ENCODE measurements at regions not wholly inside any gene's neighbourhood (a gene's known extent, or its start where the extent isn't known, plus 50 kb on each side); places are given as distances from the start of the nearest gene placed in this dataset.
A peak's percentile ranks its signal among the peaks of the same experiment; 100 is the strongest.
"Not testable (repeated sequence)": the region's sequence is repeated elsewhere in the genome, so short reads cannot be mapped to it uniquely, and the experiment has no call there.

DNA sequence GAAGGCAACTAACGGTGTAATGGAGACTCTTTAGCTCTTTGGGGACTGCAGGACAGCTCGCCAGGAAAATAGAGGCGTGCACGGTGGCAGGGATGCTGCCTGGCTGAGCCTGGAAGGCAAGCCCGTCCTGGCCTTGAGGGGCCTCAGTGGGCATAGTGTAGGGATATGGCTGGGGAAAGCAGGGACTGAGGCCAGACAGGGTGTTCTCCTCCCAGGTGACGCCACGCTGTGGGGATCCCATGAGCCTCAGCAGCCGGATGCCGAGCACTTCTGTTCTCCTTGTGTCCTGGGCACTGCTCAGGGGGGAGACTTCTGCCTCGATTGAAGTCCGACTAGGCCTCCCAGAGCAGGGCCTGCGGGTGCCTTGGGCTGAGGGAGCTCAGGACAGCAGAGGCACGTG, 89.2 kb downstream of the NPIPB11 start:
- FAIRE-seq (no peak), DNase-seq (ENCODE audit: insufficient read length) (no peak)
- TF ChIP-seq TAF1 (IDR thresholded peaks at IDR 0.05; ENCODE audit: borderline replicate concordance, low read depth, low read length) (no peak), POLR2AphosphoS5 (IDR thresholded peaks at IDR 0.05; ENCODE audit: low read depth, low read length) (no peak), POLR2A (IDR thresholded peaks at IDR 0.05; ENCODE audit: low read depth, low read length) (no peak)

DNA sequence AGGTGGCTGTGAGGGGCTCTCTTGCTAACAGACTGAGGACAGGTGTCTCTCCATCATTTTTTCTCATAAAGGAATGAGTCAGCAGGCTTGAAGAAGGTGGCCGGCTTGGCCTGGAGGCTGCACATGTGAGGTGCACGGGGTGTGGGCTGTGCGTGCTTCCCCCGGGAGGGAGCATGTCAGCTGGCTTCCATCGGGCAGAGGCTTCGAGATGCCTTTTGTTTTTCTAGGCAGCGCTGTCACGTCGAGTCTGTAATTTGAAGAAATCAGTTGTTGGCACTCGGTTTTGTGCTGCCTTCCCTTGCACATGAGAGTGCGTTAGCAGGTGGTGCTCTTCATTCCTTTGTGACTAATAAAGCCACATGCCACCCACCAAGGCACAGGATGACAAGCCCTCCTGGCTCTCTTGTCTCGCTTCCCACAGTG, 89.7 kb downstream of the NPIPB11 start:
- no peak for FAIRE-seq
- DNase-seq (ENCODE audit: insufficient read length), result no peak
- TF ChIP-seq POLR2A (IDR thresholded peaks at IDR 0.05; ENCODE audit: low read depth, low read length), result no peak
- TF ChIP-seq TAF1 (IDR thresholded peaks at IDR 0.05; ENCODE audit: borderline replicate concordance, low read depth, low read length), result no peak
- TF ChIP-seq POLR2AphosphoS5 (IDR thresholded peaks at IDR 0.05; ENCODE audit: low read depth, low read length), result no peak

DNA sequence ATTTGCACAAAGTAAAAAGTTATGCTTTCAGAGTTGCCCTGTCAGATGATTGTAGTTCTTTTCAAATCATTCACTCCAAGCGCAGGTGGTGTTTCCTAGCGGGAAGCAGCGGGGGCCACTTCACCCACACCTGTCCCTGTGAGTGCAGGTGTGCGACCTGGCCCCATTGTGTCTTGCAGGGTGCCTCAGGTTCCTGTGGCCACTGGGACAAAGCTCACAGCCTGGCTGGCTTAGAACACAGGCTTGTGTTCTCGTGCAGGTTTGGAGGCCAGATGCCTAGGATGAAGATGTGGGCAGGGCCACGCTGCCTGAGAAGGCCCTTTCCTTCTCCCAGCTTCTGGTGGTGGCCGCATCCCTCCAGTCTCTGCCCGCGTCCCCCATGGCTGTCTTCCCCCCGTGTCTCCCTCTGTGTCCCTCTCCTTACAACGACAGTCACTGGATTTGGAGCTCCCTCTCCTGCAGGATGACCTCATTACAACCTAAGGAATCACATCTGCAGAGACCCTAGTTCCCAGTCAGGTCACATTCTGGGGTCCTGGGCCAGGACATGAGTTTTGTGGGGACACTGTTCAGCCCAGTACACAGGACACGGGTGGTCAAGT, 90.5 kb downstream of the NPIPB11 start:
- no peak for DNase-seq (ENCODE audit: insufficient read length)
- no peak for TF ChIP-seq POLR2A (IDR thresholded peaks at IDR 0.05; ENCODE audit: low read depth, low read length)
- no peak for TF ChIP-seq POLR2AphosphoS5 (IDR thresholded peaks at IDR 0.05; ENCODE audit: low read depth, low read length)
- no peak for TF ChIP-seq TAF1 (IDR thresholded peaks at IDR 0.05; ENCODE audit: borderline replicate concordance, low read depth, low read length)
- no peak for FAIRE-seq

DNA sequence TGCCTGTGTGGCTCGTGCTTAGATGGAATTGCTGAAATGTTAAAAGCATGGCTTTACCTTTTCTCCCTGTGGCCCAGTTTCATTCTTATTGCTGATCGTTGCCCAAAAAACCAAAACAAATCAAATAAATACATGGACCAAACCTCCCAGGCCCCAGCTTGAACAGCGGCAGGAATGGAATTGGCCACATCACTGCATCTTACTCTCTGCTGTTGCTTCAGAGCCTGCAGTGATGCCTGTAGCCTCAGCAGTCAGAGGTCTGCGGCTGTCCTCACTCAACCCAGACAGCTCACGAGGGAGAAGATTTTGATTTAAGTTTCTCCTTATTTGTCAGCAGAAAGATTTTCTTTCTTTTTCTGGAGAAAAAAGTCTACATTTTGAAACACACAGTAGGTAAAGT, 91.5 kb downstream of the NPIPB11 start:
- DNase-seq (ENCODE audit: insufficient read length) (no peak), FAIRE-seq (no peak)
- no peak for TF ChIP-seq POLR2A (IDR thresholded peaks at IDR 0.05; ENCODE audit: low read depth, low read length)

DNA sequence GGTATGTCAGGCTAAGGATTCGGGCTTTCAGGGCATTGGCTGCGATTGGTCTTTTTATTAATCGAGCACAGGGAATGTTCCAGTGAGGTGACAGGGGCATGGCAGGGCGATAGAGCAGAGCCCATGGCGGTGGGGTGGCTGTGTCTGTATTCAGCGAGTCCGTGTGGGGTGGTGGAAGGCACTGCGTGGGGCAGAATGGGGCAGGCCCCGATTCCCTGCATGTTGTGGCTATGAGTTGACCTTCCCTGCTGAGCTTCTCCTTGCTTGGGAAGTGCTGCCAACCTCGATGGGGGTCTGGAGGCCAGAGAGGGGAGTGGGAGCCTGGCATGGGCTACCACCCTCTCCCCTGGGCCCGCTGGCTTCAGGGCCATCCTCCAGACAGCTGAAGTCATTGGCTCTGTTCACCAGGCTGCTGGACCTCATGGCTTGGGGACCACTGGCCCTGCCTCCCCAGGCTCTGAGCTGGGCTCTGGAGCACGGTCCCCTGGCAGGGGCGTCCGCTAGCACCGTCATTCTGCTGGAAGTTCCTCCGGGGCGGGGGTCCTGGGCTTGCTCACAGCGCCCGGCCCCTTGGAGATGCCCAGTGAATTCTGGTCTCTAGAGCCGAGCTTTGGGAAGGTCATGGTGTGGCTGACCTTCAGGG, 92.1 kb downstream of the NPIPB11 start:
- FAIRE-seq, result peak; percentile 36
- no peak for DNase-seq (ENCODE audit: insufficient read length)

DNA sequence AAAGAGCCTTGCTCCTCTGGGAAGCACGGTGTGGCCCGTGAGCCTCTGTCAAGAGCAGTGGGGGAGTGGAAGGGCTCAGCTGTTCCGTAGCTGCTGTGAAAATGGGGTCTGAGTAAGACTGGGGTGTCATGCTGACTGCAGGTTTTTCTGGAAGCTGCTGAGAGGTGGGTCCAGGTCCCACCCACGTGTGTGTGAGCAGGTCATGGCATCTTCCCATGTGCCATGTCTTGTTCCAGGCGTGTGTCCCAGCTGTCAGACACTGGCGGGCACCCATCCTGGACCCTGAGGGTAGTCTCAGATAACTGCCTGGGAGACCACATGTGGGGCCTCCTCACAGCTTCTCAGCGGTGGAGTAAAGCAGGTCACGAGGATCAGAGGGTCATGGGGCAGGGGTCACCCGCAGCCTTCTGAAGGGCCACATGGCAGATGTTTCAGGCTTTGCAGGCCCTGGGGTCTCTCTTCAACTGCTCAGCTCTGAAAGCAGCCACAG, 92.9 kb downstream of the NPIPB11 start:
- DNase-seq (ENCODE audit: insufficient read length) (no peak), FAIRE-seq (no peak)
- TF ChIP-seq TAF1 (IDR thresholded peaks at IDR 0.05; ENCODE audit: borderline replicate concordance, low read depth, low read length) (no peak), POLR2AphosphoS5 (IDR thresholded peaks at IDR 0.05; ENCODE audit: low read depth, low read length) (no peak), POLR2A (IDR thresholded peaks at IDR 0.05; ENCODE audit: low read depth, low read length) (no peak)

More for the DNA sequence above, 92.1 kb downstream of the NPIPB11 start:
- TF ChIP-seq POLR2AphosphoS5 (IDR thresholded peaks at IDR 0.05; ENCODE audit: low read depth, low read length), result no peak
- no peak for TF ChIP-seq TAF1 (IDR thresholded peaks at IDR 0.05; ENCODE audit: borderline replicate concordance, low read depth, low read length)
- no peak for TF ChIP-seq POLR2A (IDR thresholded peaks at IDR 0.05; ENCODE audit: low read depth, low read length)

DNA sequence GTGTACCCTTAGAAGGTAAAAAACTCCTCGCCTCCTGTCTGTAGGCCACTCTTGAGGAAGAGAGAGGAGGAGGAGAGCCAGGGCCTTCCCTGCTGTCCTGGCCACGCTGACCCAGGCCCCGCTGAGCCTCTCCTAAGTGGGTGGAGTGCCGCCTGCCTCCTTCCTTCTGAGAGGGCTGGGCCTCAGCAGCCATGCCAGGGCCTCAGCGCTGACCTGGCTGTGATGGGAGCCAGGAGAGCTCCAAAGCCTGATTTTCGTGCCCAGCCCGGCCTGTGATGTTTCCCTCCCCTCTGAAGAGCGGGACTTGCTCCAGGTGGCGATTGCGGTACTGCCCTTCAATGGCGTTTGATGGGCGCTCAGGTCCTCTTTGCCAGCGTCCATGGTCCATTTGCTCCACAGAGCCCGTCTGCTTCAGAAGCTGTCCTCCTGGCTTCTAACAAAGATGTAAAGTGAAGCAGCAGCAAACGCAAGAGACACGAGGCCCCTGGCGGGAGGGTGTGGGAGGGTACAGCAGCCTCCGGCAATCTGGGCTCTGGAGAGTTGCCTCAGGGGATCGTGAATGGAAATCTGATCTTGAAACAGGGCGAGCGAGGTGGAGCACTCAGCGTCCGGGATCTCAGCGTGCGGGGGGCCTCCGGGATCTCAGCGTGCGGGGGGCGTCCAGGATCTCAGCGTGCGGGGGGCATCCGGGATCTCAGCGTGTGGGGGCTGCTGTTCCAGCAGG, 93.5 kb downstream of the NPIPB11 start:
- FAIRE-seq (peak; percentile 36), DNase-seq (ENCODE audit: insufficient read length) (no peak)
- TF ChIP-seq POLR2AphosphoS5 (IDR thresholded peaks at IDR 0.05; ENCODE audit: low read depth, low read length), result no peak
- no peak for TF ChIP-seq TAF1 (IDR thresholded peaks at IDR 0.05; ENCODE audit: borderline replicate concordance, low read depth, low read length)
- no peak for TF ChIP-seq POLR2A (IDR thresholded peaks at IDR 0.05; ENCODE audit: low read depth, low read length)

DNA sequence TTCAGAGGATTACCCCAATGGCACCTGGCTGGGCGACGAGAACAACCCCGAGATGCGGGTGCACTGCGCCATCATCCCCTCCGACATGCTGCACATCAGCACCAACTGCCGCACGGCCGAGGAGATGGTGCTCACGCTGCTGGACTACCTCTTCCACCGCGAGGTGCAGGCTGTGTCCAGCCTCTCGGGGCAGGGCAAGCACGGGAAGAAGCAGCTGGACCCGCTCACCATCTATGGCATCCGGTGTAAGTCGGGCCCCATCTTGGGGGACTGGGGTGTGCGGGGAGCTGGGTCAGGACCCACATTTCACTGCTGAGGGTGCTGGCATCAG, 94.2 kb downstream of the NPIPB11 start:
- DNase-seq (ENCODE audit: insufficient read length); FAIRE-seq: not testable (repeated sequence)

DNA sequence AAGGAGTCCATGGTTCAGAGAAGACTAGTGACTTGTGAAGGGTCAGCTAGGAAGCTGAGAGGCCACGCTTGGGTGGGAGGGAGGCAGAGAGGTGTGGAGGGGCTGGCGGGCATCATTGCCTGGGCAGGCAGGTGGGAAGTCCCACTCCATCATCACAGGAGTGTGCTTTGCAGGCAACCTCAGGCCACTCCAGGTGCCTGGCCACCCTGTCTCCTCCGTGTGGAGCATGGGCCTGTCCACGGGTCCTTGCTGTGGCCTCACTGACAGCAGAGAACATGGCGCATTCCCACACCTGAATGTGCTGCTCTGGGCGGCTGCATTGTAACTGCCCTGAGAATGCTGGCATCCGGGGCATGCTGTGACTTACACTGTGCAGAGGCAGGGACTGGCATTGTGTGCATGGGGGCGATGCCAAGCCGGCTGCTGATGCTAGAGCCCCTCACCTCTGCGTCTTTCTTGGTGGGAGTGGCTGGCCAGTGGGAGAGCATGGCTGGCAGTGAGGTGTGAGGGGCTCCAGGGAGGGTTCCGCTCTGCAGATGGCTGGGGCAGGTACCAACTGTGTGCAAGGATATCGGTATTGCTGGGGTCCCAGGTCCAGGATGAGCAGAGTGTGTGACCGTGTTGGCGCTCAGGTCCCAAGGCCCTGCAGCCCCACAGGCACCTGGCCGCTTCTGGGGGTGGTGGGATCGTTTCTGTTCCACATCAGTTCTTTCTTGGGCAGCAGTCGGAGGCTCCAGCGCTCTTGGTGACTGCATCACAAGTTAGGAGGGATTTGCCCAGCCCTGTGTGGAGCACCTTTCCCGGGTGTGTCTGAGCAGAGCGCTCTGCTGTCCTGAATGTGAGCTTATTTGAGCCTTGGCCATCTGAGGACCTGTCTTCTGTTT, 94.8 kb downstream of the NPIPB11 start:
- TF ChIP-seq TAF1 (IDR thresholded peaks at IDR 0.05; ENCODE audit: borderline replicate concordance, low read depth, low read length) (no peak), POLR2AphosphoS5 (IDR thresholded peaks at IDR 0.05; ENCODE audit: low read depth, low read length) (no peak), POLR2A (IDR thresholded peaks at IDR 0.05; ENCODE audit: low read depth, low read length) (no peak)
- FAIRE-seq (no peak), DNase-seq (ENCODE audit: insufficient read length) (no peak)

DNA sequence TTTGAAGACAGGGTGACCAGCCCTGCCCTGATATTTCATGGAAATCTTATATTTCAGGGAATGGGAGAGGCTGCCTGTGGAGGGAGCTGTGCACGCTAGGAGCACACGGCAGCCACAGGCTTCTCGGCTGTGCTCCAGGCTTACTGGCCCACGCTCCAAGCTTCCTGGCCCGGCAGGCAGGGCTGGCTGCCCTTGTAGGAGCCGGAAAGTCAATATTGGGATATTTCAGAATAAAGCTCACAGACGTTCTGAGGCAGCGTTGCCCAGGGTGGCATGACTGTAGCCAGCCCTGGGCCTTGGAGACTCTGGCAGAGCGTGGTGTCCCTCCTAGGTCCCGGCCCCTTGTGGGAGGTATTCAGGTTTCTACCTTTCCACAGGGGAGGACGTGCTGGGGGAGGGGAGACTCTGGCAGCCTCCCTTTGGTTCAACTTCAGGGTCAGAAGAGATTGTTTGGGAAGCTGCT, 95.6 kb downstream of the NPIPB11 start:
- TF ChIP-seq POLR2A (IDR thresholded peaks at IDR 0.05; ENCODE audit: low read depth, low read length) (no peak), TAF1 (IDR thresholded peaks at IDR 0.05; ENCODE audit: borderline replicate concordance, low read depth, low read length) (no peak), POLR2AphosphoS5 (IDR thresholded peaks at IDR 0.05; ENCODE audit: low read depth, low read length) (no peak)
- FAIRE-seq (no peak), DNase-seq (ENCODE audit: insufficient read length) (no peak)

DNA sequence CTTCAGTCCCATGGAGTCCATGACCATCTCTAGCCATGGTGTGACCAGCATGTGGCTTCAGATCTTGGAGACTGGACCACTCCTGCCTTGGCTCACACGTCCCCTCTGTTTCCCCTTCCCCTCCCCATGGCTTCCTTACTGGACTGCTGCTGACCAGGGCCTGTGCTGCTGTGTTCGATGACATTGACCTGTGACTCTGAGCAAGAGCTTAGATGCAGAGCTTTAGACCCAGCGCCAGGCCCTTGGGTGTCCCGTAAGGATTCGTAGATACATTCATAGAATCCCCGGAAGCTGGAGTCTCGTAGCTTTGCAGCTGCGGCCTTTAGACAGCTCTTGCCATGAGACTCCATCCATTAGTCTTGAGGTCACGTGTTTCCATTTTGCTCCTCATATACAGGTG, 96.3 kb downstream of the NPIPB11 start:
- not testable (repeated sequence) for FAIRE-seq; DNase-seq (ENCODE audit: insufficient read length)

DNA sequence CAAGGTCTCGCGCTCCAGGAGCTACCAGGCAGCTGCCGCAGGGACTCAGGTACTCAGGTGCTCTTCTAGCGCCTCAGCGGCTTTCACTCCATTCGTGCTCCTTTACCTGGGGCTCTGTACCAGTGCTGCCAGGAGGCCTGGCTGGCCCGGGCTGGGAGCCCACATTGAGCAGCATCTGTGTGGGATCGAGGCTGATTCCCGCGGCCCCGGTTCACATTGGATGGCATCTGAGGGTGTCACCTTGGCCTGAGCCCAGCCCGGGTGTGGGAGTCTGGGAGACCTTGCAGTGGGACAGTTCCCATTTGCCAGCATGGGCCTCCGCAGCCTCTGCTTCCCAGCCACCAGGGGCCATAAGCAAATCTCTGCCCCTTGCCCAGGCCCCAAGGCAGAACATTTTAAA, 96.9 kb downstream of the NPIPB11 start:
- not testable (repeated sequence) for DNase-seq (ENCODE audit: insufficient read length); FAIRE-seq

Measured in GM12892 (cell line).